B cell (primary cell): ENCODE measurements at regions not wholly inside any gene's neighbourhood (a gene's known extent, or its start where the extent isn't known, plus 50 kb on each side); places are given as distances from the start of the nearest gene placed in this dataset.

Source experiments
- ATAC-seq: fragments of 200-7000 bp; cut with Tn5 transposase; one replicate; pipeline ENCODE4 v1.10.0; 2021; ENCODE audit warnings: low read depth, mild to moderate bottlenecking, moderate number of reproducible peaks, moderate library complexity
- CTCF ChIA-PET: fragments of 350-600 bp; sonication (Branson Sonifier 250); formaldehyde crosslinking; loops from one replicate; lab custom pipeline; 2021; ENCODE audit warnings: antibody characterized with exemption, inconsistent platforms; lab: Charles Lee
- POLR2A ChIA-PET: fragments of 350-600 bp; sonication (Branson Sonifier 250); formaldehyde crosslinking; loops from one replicate; lab custom pipeline; 2021; ENCODE audit warnings: antibody characterized with exemption; lab: Charles Lee
- DNase-seq: peaks from one replicate; pipeline ENCODE4 v3.0.0; 2013
- H2AFZ ChIP-seq: 2 replicates; pipeline ENCODE4 v1.6.1; 2012; ENCODE audit warnings: mild to moderate bottlenecking, low read depth, low read length; ENCODE audit not compliant: insufficient read depth, poor library complexity, severe bottlenecking
- H3K27ac ChIP-seq, 2 donors: 1 replicate in 1 of 2; 2 replicates in 1 of 2; pipeline ENCODE4 v1.5.1; 2012 to 2013; ENCODE audit warnings: low read length in 2 of 2, mild to moderate bottlenecking in 2 of 2, moderate library complexity in 1 of 2
- H3K27me3 ChIP-seq, 4 experiments: fragments of 200-600 bp in 1 of 4; sonication (generic) in 1 of 4; replicated peaks in 1 of 4; 1 replicate in 2 of 4; 2 replicates in 2 of 4; pipeline versions ENCODE4 v1.6.1 to v1.7.0; 2013 to 2016; ENCODE audit warnings: low read length in 3 of 4, mild to moderate bottlenecking in 2 of 4, mixed read lengths in 1 of 4, moderate library complexity in 1 of 4; ENCODE audit not compliant: insufficient read depth in 4 of 4, control insufficient read depth in 3 of 4; ENCODE audit errors: control extremely low read depth in 1 of 4
- H3K36me3 ChIP-seq, 2 experiments: replicated peaks in 1 of 2; 1 replicate in 1 of 2; 2 replicates in 1 of 2; pipeline versions ENCODE4 v1.6.1 to v1.7.1; 2013; ENCODE audit warnings: low read length in 1 of 2; ENCODE audit not compliant: insufficient read depth in 2 of 2, control insufficient read depth in 1 of 2; ENCODE audit errors: control extremely low read depth in 1 of 2, extremely low read depth in 1 of 2
- H3K4me1 ChIP-seq, 2 donors: fragments of 200-600 bp in 1 of 2; sonication (generic) in 1 of 2; 1 replicate in 1 of 2; 2 replicates in 1 of 2; pipeline versions ENCODE4 v1.5.1 to v1.6.1; 2013 to 2017; ENCODE audit warnings: low read length in 2 of 2; ENCODE audit not compliant: control insufficient read depth in 2 of 2, insufficient read depth in 2 of 2
- H3K4me2 ChIP-seq: replicated peaks from 2 replicates; pipeline ENCODE3; 2012; ENCODE audit warnings: mild to moderate bottlenecking, low read depth, low read length; ENCODE audit not compliant: poor library complexity, severe bottlenecking
- H3K4me3 ChIP-seq, 5 experiments: fragments of 200-600 bp in 1 of 5; sonication (generic) in 1 of 5; 1 replicate in 3 of 5; 2 replicates in 2 of 5; pipeline versions ENCODE4 v1.5.1 to v1.7.0; 2011 to 2016; ENCODE audit warnings: low read length in 4 of 5, mild to moderate bottlenecking in 4 of 5, low read depth in 2 of 5, control low read depth in 1 of 5, moderate library complexity in 1 of 5; ENCODE audit not compliant: insufficient read depth in 1 of 5; ENCODE audit errors: control extremely low read depth in 1 of 5, extremely low read depth in 1 of 5
- H3K79me2 ChIP-seq: fragments of 200-600 bp; sonication (generic); one replicate; pipeline ENCODE4 v1.6.0; 2016; ENCODE audit warnings: low read length; ENCODE audit not compliant: control insufficient read depth, insufficient read depth
- H3K9ac ChIP-seq: fragments of 200-600 bp; sonication (generic); 2 replicates; pipeline ENCODE4 v1.6.1; 2017; ENCODE audit warnings: mild to moderate bottlenecking, low read length, moderate library complexity
- H3K9me3 ChIP-seq, 3 donors: one replicate each; pipeline versions ENCODE4 v1.6.1 to v1.7.1; 2013; ENCODE audit warnings: low read length in 2 of 3; ENCODE audit not compliant: control insufficient read depth in 2 of 3, insufficient read depth in 1 of 3; ENCODE audit errors: control extremely low read depth in 1 of 3
- H4K20me1 ChIP-seq: 2 replicates; pipeline ENCODE4 v1.6.0; 2012; ENCODE audit warnings: mild to moderate bottlenecking, low read length; ENCODE audit not compliant: insufficient read depth, control insufficient read depth, poor library complexity, severe bottlenecking
- H3K27ac Mint-ChIP-seq: one replicate; pipeline ENCODE4 v1.8.0; 2021; ENCODE audit warnings: mixed read lengths
- H3K27me3 Mint-ChIP-seq: one replicate; pipeline ENCODE4 v1.8.0; 2021; ENCODE audit warnings: mixed read lengths
- H3K4me1 Mint-ChIP-seq: one replicate; pipeline ENCODE4 v1.8.0; 2021; ENCODE audit warnings: mixed read lengths
- H3K4me3 Mint-ChIP-seq: one replicate; pipeline ENCODE4 v1.8.0; 2021; ENCODE audit warnings: mixed read lengths
- H3K9me3 Mint-ChIP-seq: one replicate; pipeline ENCODE4 v1.8.0; 2022; ENCODE audit warnings: mixed read lengths; ENCODE audit not compliant: insufficient read depth
- EZH2 ChIP-seq: IDR thresholded peaks from 2 replicates; pipeline ENCODE4 v1.6.1; 2012; ENCODE audit warnings: borderline replicate concordance, low read depth, mild to moderate bottlenecking, moderate library complexity, low read length; ENCODE audit not compliant: insufficient read depth, poor library complexity, severe bottlenecking
- WGBS: methylation state at CpG from one replicate; pipeline ENCODE4 v1.1.5; 2013; ENCODE audit warnings: missing lambda C conversion rate; ENCODE audit not compliant: insufficient coverage; 5-methylcytosine and 5-hydroxymethylcytosine counted together
- intact Hi-C: fragments of 100-400 bp; cut with micrococcal nuclease; formaldehyde crosslinking; loops from one replicate; pipeline ENCODE4 v1.10.0; 2022
- TF ChIP-seq, protein P1 (sequence below): fragments of 200-600 bp; IDR thresholded peaks from one replicate; pipeline ENCODE4 v1.8.0; 2022; ENCODE audit warnings: antibody characterized with exemption, mild to moderate bottlenecking

GRCh38 chr13:61608138-61608537 lies 192.5 kb upstream of the PCDH20 start:
- Histone ChIP-seq H4K20me1 (no peaks in the 10 kb centered on the region), H2AFZ (no peak overlapping the region), H3K27ac (no peak overlapping the region), H3K79me2 (no peaks in the 10 kb centered on the region), H3K4me2 (no peak overlapping the region), H3K9me3 (peaks cover 0 to 3% (median 0%) of the 10 kb centered on the region in 3 donors), H3K4me3 (no peak overlapping the region), H3K27me3 (no peaks in the 10 kb centered on the region), H3K9ac (no peak overlapping the region), H3K4me1 (no peaks in the 10 kb centered on the region), H3K36me3 (no peaks in the 10 kb centered on the region)
- POLR2A ChIA-PET = no interaction called here
- H3K27ac Mint-ChIP-seq = no peak overlapping the region
- no peak overlapping the region for H3K4me3 Mint-ChIP-seq
- H3K9me3 Mint-ChIP-seq = no peaks in the 10 kb centered on the region
- H3K27me3 Mint-ChIP-seq = no peaks in the 10 kb centered on the region
- intact Hi-C loops = no loop called here
- WGBS = 60% methylated on average over 3 of the region's 3 CpGs
- TF ChIP-seq, protein P1, sequence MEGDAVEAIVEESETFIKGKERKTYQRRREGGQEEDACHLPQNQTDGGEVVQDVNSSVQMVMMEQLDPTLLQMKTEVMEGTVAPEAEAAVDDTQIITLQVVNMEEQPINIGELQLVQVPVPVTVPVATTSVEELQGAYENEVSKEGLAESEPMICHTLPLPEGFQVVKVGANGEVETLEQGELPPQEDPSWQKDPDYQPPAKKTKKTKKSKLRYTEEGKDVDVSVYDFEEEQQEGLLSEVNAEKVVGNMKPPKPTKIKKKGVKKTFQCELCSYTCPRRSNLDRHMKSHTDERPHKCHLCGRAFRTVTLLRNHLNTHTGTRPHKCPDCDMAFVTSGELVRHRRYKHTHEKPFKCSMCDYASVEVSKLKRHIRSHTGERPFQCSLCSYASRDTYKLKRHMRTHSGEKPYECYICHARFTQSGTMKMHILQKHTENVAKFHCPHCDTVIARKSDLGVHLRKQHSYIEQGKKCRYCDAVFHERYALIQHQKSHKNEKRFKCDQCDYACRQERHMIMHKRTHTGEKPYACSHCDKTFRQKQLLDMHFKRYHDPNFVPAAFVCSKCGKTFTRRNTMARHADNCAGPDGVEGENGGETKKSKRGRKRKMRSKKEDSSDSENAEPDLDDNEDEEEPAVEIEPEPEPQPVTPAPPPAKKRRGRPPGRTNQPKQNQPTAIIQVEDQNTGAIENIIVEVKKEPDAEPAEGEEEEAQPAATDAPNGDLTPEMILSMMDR = no peak
- no peak for TF ChIP-seq EZH2
- no peak for ATAC-seq
- DNase-seq = no peak
- H3K4me1 Mint-ChIP-seq = no peaks in the 10 kb centered on the region
- CTCF ChIA-PET = no interaction called here

GRCh38 chr13:61600360-61601033 lies 184.8 kb upstream of the PCDH20 start:
- Histone ChIP-seq H3K27me3 (no peaks in the 10 kb centered on the region), H3K4me3 (no peak overlapping the region), H2AFZ (no peak overlapping the region), H4K20me1 (no peaks in the 10 kb centered on the region), H3K9ac (no peak overlapping the region), H3K4me2 (no peak overlapping the region), H3K36me3 (no peaks in the 10 kb centered on the region), H3K4me1 (no peaks in the 10 kb centered on the region), H3K79me2 (no peaks in the 10 kb centered on the region), H3K9me3 (no peaks in the 10 kb centered on the region), H3K27ac (no peak overlapping the region)
- WGBS = no CpG with 5 or more reads among the region's 3 CpGs
- TF ChIP-seq, protein P1 = no peak
- TF ChIP-seq EZH2 = no peak
- peaks cover 2% of the 10 kb centered on the region for H3K9me3 Mint-ChIP-seq
- CTCF ChIA-PET = no interaction called here
- no peak overlapping the region for H3K27ac Mint-ChIP-seq
- POLR2A ChIA-PET = no interaction called here
- no peak for DNase-seq
- no peak overlapping the region for H3K4me3 Mint-ChIP-seq
- intact Hi-C loops = no loop called here
- no peaks in the 10 kb centered on the region for H3K27me3 Mint-ChIP-seq
- ATAC-seq = no peak
- H3K4me1 Mint-ChIP-seq = no peaks in the 10 kb centered on the region
